Suppressor macrophage (primary cell): ENCODE measurements at regions not wholly inside any gene's neighbourhood (a gene's known extent, or its start where the extent isn't known, plus 50 kb on each side); places are given as distances from the start of the nearest gene placed in this dataset.

ENCODE experiments used
- DNase-seq, 4 experiments: peaks; one replicate each; pipeline ENCODE4 v3.0.0-alpha.2; 2020 to 2022

DNA sequence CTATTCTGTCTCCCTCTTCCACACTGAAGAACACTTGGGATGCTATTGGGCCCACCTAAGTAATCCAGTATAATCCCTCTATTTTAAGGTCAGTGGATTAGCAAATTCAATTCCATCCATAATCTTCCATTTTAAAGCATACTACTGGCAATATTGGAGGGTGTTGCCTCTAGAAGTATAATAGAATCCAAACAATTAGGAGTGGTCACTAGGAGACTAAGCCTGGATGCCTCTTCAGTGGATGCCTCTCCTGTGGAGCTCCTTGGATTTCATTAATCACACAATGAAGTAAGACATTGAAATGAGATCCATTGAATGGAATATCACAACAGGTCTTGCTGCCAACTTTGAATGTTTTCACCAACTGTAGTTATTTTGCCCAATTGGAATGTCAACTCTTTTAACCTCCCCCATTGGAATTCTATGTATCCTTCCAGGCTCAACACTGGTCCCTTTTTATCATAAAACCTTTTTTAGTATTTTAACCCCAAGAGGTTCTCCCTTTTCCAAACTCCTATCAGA, 311.6 kb downstream of the PLK2 start:
- DNase-seq, result no peak

DNA sequence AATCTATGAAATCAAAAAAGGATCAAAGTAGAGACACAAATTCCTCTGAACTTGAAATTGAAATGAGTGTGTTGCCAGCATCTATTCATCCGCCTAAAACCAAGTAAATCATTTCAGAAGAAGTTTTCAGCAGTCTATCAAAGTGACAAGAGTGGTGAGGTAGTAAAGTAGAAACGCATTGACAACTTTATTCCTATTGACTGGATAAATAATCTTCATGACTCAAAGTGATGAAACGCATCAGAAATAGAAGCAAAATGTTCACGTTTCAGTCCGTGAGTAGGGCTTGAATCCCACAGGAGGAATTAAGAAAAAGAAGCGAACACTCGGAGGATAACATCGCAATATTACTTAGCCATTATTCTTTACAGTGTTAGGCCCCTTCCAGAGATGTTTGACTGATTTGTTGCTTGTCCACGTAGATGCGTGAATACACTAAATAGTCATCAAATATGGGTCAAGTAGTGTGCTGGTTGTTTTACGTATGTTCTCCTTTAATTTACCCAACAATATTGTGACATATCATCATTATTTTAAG, 314.4 kb downstream of the PLK2 start:
- no peak for DNase-seq

DNA sequence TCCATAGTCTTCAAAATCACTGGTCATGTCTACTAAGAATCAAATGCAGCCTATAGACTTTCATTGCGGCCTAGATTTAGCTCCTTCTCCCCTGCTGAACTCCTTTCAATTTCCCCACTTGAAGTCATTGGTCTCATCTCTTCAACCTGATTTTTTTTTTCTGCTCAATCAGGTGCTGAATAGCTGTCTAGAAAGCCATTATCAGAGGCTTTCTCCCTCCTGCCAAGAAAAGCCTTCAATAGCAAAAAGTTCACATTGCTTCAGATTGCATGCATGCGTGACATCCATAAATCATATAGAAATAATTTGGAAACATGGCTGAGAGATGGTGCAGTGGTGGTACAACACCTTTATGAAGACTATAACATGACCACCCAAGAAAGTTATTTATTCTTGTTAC, 316.2 kb downstream of the PLK2 start:
- DNase-seq, result no peak

DNA sequence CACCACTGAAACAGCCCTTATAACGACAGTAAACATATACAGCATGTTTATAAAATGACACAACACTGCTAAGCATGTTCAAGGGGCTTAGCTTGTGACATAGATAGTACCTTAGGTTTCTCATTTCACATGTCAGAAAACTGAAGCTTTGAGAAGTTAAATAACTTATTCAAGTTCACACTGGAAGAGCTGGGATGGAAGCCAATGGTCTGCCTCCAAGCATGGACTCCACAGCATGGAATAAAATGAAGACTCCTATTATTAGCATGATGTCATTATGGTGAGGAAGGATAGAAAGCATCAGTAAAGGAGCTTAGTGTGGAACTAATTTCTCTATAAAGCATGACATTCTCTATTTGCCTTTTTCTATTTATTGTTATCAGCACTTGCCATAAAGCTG, 316.7 kb downstream of the PLK2 start:
- DNase-seq, result no peak

DNA sequence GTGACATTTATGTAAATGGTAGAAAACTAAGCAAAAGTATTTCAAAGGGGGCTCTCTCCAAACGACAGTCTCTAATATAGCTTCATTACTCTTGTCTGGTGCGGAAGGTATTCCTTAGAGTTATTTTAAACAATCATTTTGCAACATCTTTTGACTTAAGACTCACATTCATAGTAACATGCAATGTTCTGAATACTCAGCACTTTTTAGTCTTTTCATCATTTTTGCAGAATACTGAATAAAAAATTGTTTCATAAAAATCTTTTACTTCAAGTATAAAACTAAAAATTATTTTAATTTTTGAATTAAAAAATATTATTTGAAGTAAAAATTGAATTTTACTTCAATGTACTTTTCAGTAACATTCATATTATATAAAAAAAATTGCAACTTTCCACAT, 321.1 kb downstream of the PLK2 start:
- no peak for DNase-seq

DNA sequence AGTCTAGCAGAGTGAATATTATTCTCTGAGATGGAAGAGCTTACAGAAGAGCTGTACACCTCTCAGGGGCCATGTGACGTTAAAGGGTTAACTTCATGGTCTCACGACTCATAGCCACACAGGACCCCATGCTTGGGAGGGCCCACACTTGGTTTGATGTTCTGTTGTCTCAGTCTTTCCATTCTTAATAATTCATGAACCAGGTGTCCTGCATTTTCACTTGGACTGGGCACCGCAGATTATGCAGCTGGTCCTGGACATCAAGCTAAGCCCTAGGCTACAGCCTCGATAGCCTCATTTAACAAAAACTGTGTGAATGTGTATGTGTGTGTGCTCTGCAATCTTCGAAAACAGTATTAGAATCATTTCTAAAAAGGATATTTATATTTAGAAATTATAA, 323.5 kb downstream of the PLK2 start:
- no peak for DNase-seq

DNA sequence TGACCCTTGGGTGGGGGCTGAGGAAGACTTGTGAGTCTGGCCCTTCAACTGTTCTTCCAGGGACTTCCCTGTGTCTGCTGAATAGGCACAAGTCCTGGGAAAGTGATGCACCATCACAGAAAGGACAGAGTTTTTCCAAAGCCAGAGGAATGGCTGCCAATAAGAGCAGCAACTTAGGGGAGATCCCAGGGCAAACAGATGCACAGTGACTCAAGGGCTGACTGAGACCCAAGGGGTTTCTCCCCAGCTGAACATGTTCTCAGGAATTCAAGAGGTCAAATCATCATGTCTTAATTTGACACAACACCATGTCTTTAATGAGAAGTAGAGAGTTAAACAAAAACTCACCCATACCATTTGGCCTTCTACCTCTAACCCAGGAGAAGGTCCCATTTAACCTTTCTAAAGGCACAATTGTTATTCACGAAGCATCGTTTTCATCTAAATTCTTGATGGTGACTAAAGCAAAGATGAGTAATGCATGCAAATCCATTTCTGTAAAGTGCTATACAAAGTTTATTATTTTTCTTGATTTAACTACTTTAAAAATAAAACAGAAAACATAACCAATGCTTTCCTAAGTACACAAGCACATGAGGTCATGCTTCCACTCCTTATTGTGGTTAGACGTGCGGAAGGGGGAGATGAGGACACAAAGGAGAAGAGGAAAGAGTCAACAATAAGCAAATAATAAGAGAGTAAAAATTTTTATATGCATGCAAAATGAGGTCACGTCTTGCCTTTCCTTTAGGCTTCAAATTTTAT, 324.1 kb downstream of the PLK2 start:
- DNase-seq, result no peak

DNA sequence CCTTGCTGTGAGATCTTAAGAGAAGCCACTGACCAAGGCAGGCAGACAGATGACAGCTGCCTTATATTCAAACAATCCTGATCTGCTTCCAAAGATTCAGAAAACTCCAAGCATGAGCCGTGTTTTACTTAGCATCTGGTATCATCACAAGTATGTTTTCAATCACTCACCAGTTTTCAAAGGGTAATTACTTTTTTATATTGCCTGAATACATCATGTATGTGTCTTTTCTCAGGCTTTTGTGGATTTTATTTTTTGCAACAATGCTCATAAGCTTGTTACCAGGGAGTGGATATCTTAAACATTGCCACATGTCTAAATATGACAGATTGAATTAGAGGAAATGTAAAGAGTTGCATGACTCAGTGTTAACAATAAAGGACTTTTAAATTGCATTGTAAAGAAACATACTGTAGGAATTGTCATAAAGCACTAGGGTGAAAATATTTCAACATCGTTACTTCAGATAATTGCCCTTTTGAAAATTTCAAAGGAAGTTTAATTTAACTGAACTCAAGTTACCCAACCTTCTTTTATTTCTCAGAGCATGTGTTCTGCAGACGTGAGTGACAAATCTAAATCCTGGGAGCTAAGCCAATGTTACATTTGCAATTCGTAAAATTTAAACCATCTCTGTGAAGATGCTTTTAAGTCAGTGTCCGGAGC, 326.1 kb downstream of the PLK2 start:
- DNase-seq, result no peak

DNA sequence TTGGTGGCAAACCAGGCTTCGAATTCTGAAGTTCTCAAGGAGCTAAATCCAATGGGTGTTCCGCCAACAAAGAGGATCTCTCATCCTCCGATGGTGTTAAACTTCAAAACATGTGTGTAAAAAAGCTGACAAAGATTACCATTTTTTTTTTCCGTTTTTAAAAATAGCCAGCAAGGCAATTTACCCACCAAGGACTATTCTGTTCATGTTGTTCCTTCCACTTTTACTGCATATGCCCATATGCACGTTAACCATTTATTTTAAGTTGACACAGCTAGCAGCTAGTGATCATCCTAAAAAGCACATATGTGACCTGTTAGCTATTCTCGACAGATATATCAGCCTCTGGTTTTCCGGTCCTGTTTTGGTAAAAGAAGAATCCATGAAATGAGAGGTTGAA, 326.7 kb downstream of the PLK2 start:
- DNase-seq, result no peak

DNA sequence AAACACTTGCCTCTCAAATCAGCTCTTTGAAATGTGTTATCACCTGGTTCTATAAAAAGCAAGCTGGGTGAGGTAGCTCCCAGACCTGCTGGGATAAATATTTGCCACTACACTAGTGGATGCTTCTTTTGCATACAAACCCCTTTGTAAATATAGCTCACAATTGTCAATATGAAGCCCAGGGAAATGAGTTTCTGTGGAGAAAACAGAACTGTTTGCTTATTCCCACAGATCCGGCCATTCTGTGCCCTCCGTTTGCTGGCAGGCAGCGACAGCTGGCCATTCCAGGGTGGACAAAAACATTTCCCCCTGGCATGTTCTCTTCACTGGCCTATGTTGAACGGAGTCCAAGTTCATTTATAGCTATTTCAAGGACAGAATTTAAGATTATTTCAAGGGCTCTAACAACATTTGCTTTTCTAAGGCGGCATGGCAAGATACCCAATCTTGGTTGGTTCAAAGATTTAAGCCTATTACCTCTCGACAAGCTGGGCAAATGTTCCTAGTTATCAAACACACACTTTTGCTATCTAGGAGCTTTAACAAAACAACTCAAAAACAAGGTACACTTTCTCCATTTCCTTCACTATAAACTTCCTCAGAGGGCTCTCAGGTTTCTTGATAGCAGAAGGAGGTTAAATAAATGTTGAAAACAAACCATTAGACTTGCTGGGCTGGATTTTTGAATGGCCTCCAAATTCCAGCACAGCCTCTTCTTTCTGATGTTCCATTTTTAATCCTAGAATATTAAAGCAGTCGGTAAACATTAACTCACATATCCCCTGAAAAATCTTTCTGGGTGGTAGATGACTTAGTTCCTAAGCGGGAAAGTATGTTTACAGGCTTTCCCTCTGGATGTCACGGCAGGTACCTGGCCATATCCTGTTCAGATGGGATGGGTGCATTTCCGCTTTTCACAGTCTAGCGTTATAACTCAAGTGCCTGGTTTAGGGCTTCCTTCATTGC, 332.3 kb downstream of the PLK2 start:
- no peak for DNase-seq

DNA sequence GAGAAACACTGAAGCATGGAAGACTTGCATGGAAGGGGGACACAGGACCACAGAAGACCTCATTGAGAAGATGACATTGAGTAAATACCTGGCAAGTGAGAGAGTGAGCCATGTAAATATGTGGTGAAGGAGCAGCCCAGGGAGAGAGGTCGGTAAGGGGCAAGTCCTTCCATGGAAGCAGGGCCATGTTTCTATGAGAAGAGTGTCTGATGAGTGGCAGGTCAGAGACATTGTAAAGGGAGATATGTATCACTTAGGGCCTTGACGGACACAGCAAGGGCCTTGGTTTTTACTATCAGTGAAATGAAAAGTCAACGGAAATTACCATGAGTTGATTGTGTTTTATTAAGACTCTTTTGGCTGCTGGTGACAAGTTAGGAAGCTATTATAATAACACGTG, 336.4 kb downstream of the PLK2 start:
- DNase-seq, result no peak

DNA sequence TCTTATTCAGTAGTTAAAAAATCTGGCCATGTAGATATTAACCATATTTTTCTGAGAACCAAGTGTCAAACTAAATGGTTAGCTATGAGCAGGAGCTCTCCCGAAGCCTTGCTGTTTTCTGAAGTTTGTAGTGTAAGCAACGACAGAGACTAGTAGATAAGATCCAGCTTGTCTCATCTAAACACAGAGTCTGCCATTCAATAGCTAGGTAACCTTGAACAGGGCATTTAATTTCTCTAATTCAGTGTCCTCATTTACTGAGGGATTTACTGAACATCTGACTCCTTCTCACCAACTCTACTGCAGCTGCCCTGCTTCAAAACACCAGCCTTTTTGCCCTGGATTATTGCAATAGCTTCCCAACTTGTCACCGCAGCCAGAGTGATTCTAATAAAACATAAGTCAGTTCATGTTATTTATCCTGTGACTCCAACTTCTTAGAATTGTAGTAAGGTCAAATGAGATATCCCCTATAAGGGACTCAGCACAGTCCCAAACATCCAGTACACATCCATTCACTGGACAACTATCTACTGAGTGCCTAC, 337.0 kb downstream of the PLK2 start:
- no peak for DNase-seq

DNA sequence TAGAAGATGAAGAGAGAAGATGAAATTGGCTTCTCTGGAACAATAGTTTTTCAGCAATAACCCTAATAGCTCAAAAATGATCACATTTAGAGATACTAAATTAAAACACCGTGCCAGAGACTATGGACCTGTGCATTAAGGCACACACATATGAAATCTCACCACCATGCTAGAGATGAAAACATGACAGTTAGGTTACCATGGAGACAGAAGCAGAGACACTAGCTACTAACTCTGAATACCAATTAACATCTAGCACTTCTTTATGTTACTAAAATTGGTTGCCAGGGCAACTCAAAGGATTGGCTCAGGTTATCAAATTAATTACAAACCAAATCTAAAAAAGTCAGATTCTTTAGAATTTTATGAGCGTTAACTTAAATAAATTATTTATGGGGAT, 337.7 kb downstream of the PLK2 start:
- no peak for DNase-seq

DNA sequence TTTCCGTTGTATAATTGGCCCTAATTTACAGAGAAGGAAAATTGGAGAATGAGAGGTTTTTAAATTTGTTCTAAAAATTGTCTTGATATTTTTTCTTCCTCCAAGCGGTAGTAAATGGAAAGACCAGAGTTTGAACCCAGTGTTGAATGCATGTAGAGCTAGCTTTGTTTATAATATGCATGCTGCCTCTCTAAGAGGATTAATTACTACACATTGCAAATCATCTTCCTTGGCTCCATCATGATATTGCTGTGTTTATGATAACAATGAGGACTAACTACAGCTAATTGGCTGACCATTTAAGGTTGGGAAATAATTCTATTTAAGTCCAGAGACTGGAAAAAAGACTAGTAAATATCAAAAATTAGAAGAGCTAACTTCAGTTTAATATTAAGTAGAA, 338.5 kb downstream of the PLK2 start:
- DNase-seq, result no peak

DNA sequence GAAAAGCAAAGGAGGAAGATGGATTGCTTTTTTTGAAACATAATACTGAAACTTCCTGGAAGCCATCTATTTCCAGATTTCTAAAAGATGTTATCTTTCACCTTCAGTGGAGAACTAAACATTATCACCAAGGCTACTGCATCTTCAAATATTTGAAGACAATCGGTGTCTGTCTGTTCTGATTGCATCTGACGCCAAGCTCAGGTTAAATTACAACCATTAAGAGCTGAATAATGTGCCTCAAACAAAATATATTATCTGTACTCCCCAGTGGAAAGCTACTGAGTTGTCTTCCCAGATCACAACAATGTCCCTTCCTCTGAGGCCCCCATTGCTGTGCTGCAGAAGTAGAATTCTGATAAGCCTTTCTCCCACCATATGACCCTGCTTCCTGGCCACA, 342.3 kb downstream of the PLK2 start:
- DNase-seq, result no peak

DNA sequence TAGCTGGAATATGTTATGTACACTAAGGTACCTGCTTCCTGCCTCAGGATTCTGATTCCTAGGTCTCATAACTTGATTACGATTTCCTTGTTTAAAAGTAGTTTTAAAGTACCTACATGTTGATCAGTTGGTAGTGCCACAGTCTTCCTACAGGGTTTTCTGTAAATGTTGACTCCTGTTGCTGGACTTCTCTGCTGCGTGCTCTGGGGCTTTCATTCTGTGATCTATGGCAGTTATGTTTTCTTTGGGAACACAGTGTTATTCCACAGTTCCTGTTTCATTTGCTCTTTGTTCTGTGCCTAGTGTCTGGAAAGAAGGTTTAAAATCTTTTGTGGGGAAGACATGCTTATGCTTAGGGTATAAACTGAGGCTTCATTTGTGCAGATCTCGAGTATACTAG, 343.5 kb downstream of the PLK2 start:
- no peak for DNase-seq

DNA sequence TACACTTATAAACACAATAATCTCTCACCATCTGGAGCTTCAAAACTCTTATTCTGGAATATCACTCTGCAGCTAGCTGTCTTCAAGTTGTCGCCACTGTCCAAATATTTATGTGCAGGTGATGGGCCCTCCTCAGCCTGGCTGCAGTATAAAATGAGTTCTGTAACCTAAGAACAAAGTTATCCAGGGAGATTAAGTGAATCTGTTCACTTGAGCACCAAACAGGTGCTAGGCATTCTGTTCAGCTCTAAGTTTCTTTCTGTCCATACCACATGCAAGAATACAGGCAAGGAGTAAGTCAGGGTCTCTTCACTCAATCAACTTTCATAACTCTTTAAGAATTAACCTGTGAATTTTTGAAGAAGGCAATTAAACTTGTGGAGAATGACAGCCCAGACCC, 344.1 kb downstream of the PLK2 start:
- no peak for DNase-seq

DNA sequence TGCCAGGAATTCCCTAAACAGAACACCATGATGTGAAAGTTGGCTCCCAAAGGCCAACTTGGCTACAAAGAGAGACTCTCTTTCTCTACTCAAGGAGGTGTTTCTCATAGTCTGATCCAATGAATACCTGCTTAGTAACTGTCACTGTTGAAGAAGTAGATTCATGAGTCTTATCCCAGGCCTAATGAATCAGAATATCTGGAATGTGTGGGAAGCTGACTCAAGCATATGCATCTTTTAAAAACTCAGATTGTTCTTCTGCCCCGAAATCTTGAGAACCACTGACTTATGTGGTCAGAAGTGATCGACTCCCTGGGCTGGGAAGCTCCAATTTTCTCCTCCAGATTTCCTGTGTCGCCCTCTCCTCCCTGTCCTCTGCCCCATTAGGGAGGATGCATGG, 345.6 kb downstream of the PLK2 start:
- no peak for DNase-seq

DNA sequence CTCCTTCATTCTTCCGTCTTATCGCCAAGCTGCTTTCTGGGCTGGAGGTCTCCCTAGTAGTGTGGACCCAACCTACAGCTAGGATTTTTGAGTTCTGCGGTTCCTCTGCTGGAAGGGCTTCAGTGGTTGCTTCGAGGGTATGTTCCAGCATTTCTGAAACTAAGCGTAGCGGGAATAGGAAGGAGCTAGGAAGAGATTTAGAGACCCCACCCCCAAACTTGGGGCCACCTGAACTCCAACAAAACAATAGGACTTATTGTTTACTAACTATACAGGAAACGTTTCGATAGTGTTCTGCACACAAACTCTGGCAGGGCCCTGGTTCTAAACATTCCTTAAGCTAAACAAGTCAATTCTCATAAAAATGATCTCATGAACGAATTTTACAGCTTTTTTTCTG, 346.7 kb downstream of the PLK2 start:
- no peak for DNase-seq

DNA sequence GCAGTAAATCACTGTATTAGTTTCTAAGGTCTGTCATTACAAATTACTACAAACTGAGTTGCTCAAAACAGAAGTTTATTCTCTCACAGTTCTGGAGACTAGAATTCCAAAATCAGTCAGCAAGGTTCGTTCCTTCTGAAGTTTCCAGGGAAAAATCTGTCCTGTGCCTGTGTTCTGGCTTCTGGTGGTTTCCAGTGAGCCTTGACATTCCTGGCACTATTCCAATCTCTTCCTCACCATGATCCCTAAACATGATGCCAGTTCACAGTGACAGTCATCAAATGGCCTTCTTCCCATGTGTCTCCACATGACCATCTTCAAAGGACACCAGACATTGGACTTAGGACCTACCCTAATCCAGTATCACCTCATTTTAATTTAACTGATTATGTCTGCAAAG, 351.4 kb downstream of the PLK2 start:
- no peak for DNase-seq

DNA sequence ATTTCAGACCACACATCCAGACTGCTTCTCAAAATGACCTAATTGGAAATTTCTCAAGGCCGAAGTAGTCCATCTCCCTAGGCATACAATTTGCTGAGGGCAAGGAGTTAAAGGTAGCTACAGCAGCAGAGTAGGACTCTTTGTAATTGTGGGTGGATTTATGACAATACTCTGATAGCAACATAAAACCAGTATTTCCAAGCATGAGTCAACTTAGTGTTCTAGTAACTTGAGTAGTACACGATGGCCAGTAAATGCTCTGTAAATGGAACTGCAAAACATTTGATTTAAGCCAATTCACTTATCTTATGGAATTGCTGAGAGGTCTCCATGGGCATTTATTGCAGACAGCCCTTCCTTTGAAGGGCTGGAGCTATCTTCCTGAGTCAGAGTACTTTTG, 352.2 kb downstream of the PLK2 start:
- DNase-seq, result no peak

DNA sequence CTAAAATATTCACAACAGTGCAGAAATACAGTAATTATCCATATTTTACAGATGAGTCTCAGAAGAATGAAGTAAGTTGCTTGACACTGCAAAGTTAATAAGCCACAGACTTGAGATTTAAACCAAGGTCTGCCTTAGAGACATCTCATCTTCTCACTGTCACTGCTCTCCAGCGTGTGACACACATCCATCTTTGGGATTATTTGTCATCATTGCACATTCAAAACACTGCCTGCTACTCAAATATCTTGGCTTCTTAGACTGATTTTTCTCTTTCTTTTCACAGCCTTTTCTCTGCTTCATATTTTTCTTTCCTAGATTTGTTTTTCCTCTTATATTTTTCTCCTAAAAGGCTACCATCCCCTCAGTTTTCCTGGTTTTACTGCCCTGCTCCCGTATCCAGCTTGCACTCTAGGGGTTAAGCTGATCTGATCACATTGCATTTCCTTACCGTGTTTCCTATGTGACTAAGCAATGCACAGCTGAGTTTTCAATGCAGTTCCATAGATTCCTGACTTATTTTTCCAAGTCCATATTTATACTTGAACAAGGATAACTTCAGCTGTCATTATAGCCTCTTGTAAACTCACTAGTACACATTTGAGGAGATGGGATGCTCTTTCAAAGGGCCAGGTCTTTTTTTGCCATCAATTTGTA, 353.0 kb downstream of the PLK2 start:
- DNase-seq, result no peak
